Superior temporal gyrus (tissue), 1 donor: ENCODE measurements at regions not wholly inside any gene's neighbourhood (a gene's known extent, or its start where the extent isn't known, plus 50 kb on each side); places are given as distances from the start of the nearest gene placed in this dataset.
"Not testable (repeated sequence)": the region's sequence is repeated elsewhere in the genome, so short reads cannot be mapped to it uniquely, and the experiment has no call there.

Experiments
- DNase-seq: peaks from one replicate; pipeline ENCODE4 v3.0.0-alpha.2; 2016; ENCODE audit errors: extremely low spot score

GRCh38 chr7:83827036-83827435 lies 178.1 kb upstream of the SEMA3E start:
- DNase-seq, result no peak

- DNase-seq, result no peak
Observed at GRCh38 chr7:83824214-83824613, 175.3 kb upstream of the SEMA3E start.

- DNase-seq, result no peak
Observed at GRCh38 chr7:83821866-83822265, 172.9 kb upstream of the SEMA3E start.

GRCh38 chr7:83820641-83821040 lies 171.7 kb upstream of the SEMA3E start:
- DNase-seq, result no peak

GRCh38 chr7:83819911-83820310 lies 171.0 kb upstream of the SEMA3E start:
- no peak for DNase-seq

GRCh38 chr7:83814480-83814879 lies 165.5 kb upstream of the SEMA3E start:
- DNase-seq, result no peak

- not testable (repeated sequence) for DNase-seq
Observed at GRCh38 chr7:83812563-83812962, 163.6 kb upstream of the SEMA3E start.

- no peak for DNase-seq
Observed at GRCh38 chr7:83808982-83809381, 160.0 kb upstream of the SEMA3E start.

- no peak for DNase-seq
Observed at GRCh38 chr7:83807774-83808173, 158.8 kb upstream of the SEMA3E start.

- no peak for DNase-seq
Observed at GRCh38 chr7:83806538-83806937, 157.6 kb upstream of the SEMA3E start.

- DNase-seq, result no peak
Observed at GRCh38 chr7:83799333-83799732, 150.4 kb upstream of the SEMA3E start.

- no peak for DNase-seq
Observed at GRCh38 chr7:83798489-83798888, 149.6 kb upstream of the SEMA3E start.

GRCh38 chr7:83796760-83797159 lies 147.8 kb upstream of the SEMA3E start:
- DNase-seq, result no peak

GRCh38 chr7:83794829-83795228 lies 145.9 kb upstream of the SEMA3E start:
- no peak for DNase-seq

- DNase-seq, result no peak
Observed at GRCh38 chr7:83793558-83793957, 144.6 kb upstream of the SEMA3E start.

GRCh38 chr7:83791737-83792136 lies 142.8 kb upstream of the SEMA3E start:
- no peak for DNase-seq

- no peak for DNase-seq
Observed at GRCh38 chr7:83786858-83787257, 137.9 kb upstream of the SEMA3E start.

- DNase-seq, result no peak
Observed at GRCh38 chr7:83782628-83783027, 133.7 kb upstream of the SEMA3E start.

GRCh38 chr7:83778073-83778443 lies 129.1 kb upstream of the SEMA3E start:
- no peak for DNase-seq

- no peak for DNase-seq
Observed at GRCh38 chr7:83777406-83778072, 128.6 kb upstream of the SEMA3E start.

GRCh38 chr7:83769407-83769806 lies 120.5 kb upstream of the SEMA3E start:
- DNase-seq, result no peak

- DNase-seq, result no peak
Observed at GRCh38 chr7:83751217-83751616, 102.3 kb upstream of the SEMA3E start.

GRCh38 chr7:83749495-83749894 lies 100.6 kb upstream of the SEMA3E start:
- no peak for DNase-seq

GRCh38 chr7:83739527-83739926 lies 90.6 kb upstream of the SEMA3E start:
- DNase-seq, result no peak
